Ascending aorta (tissue), 2 donors: ENCODE measurements at regions not wholly inside any gene's neighbourhood (a gene's known extent, or its start where the extent isn't known, plus 50 kb on each side); places are given as distances from the start of the nearest gene placed in this dataset.

ENCODE experiments used
- DNase-seq, 2 donors: peaks; one replicate each; pipeline ENCODE4 v3.0.0-alpha.2; 2019; ENCODE audit warnings: low spot score in 2 of 2
- H3K27ac ChIP-seq, 2 donors: fragments of 200-600 bp; sonication (generic); one replicate each; pipeline ENCODE4 v1.5.1; 2016 to 2017; ENCODE audit warnings: mild to moderate bottlenecking in 1 of 2
- H3K27me3 ChIP-seq: fragments of 200-600 bp; sonication (generic); one replicate; pipeline ENCODE4 v1.5.1; 2017
- H3K36me3 ChIP-seq, 2 donors: fragments of 200-600 bp; sonication (generic); one replicate each; pipeline ENCODE4 v1.5.1; 2016
- H3K4me1 ChIP-seq, 2 donors: fragments of 200-600 bp; sonication (generic); one replicate each; pipeline ENCODE4 v1.5.1; 2016 to 2017; ENCODE audit warnings: mild to moderate bottlenecking in 1 of 2
- H3K4me3 ChIP-seq, 2 donors: fragments of 200-600 bp; sonication (generic); one replicate each; pipeline ENCODE4 v1.5.1; 2016 to 2017; ENCODE audit warnings: mild to moderate bottlenecking in 1 of 2
- H3K9me3 ChIP-seq, 2 donors: fragments of 200-600 bp; sonication (generic); one replicate each; pipeline ENCODE4 v1.5.1; 2016
- intact Hi-C: fragments of 100-400 bp; cut with DNase I; formaldehyde crosslinking; loops from one replicate; pipeline ENCODE4 v1.15.1; 2023
- TF ChIP-seq, protein P1 (sequence below), 3 experiments: fragments of 200-600 bp in 2 of 3; fragments of 450-650 bp in 1 of 3; sonication (generic) in 2 of 3; IDR thresholded peaks; one replicate each; pipeline ENCODE4 v1.5.1; 2016 to 2019; ENCODE audit warnings: antibody characterized with exemption in 3 of 3, mild to moderate bottlenecking in 1 of 3, moderate library complexity in 1 of 3

- Histone ChIP-seq H3K4me3 (no peak overlapping the region), H3K9me3 (no peaks in the 10 kb centered on the region), H3K27me3 (no peaks in the 10 kb centered on the region), H3K36me3 (no peaks in the 10 kb centered on the region), H3K4me1 (no peaks in the 10 kb centered on the region), H3K27ac (no peak overlapping the region)
- DNase-seq = no peak
- intact Hi-C loops = no loop called here
- TF ChIP-seq, protein P1, sequence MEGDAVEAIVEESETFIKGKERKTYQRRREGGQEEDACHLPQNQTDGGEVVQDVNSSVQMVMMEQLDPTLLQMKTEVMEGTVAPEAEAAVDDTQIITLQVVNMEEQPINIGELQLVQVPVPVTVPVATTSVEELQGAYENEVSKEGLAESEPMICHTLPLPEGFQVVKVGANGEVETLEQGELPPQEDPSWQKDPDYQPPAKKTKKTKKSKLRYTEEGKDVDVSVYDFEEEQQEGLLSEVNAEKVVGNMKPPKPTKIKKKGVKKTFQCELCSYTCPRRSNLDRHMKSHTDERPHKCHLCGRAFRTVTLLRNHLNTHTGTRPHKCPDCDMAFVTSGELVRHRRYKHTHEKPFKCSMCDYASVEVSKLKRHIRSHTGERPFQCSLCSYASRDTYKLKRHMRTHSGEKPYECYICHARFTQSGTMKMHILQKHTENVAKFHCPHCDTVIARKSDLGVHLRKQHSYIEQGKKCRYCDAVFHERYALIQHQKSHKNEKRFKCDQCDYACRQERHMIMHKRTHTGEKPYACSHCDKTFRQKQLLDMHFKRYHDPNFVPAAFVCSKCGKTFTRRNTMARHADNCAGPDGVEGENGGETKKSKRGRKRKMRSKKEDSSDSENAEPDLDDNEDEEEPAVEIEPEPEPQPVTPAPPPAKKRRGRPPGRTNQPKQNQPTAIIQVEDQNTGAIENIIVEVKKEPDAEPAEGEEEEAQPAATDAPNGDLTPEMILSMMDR (IDR thresholded peaks at IDR 0.05) = no peak
These were observed 227.4 kb upstream of the MC4R start for GRCh38 chr18:60599995-60600394.

DNA sequence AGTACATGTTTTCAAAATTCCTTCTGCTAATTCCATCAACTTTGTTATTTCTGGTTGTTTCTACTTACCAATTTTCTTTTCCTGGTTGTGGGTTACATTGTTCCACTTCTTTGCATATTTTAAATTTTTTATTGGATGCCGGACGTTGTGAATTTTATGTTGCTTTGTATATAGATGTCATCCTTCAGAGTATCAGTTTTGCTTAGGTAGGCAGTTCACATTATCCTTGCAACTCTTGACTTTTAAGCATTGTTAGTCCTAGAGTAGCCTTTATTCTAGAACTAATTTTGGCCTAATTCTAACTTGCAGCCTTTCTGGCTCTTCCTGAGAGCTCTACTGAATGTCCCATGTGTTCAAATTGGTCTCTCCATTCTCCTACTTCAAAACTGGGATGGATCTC, 228.7 kb upstream of the MC4R start:
- TF ChIP-seq, protein P1 (IDR thresholded peaks at IDR 0.05) = no peak
- H3K9me3 ChIP-seq = no peaks in the 10 kb centered on the region
- intact Hi-C loops = no loop called here
- H3K4me3 ChIP-seq = no peak overlapping the region
- no peaks in the 10 kb centered on the region for H3K27me3 ChIP-seq
- no peak overlapping the region for H3K27ac ChIP-seq
- no peak for DNase-seq
- no peaks in the 10 kb centered on the region for H3K36me3 ChIP-seq
- H3K4me1 ChIP-seq = no peaks in the 10 kb centered on the region

DNA sequence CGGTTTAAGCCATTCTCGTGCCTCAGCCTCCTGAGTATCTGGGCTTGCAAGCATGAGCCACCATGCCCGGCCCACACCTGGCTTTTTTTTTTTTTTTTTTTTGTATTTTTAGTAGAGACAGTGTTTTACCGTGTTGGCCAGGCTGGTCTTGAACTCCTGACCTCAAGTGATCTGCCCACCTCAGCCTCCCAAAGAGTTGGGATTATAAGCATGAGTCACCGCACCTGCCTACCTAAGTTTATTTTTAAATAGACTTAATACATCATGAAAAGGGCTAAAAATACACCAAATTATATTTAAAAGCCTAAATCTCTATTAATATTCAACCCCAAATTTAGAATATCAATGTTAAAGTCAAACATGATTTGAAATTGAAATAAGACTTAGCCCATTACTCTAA, 250.8 kb upstream of the MC4R start:
- H3K36me3 ChIP-seq = no peaks in the 10 kb centered on the region
- H3K27me3 ChIP-seq = no peaks in the 10 kb centered on the region
- H3K4me1 ChIP-seq = no peaks in the 10 kb centered on the region
- H3K9me3 ChIP-seq = no peaks in the 10 kb centered on the region
- H3K4me3 ChIP-seq = no peak overlapping the region
- TF ChIP-seq, protein P1 (IDR thresholded peaks at IDR 0.05) = no peak
- DNase-seq = no peak
- intact Hi-C loops = no loop called here
- H3K27ac ChIP-seq = no peak overlapping the region

DNA sequence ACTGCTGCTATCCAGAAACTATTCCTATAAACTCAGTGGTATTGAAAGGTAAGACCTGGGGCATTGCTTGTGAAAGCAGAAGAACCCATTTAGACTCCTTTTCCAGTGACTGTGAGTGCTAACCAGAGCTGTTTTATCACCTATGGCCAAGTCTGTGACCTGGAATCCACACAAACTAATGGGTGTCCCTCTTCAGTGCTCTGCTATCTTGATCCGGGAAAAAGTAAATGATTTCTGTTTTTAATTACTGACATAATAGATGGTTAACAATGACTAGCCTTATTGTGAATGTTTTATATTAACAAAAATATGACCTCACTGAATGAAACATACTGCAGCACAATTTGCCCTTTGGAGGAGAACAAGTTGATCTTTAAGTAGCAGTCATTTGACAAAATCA, 251.6 kb upstream of the MC4R start:
- intact Hi-C loops = no loop called here
- no peaks in the 10 kb centered on the region for H3K27me3 ChIP-seq
- no peak for DNase-seq
- TF ChIP-seq, protein P1 (IDR thresholded peaks at IDR 0.05) = no peak
- no peaks in the 10 kb centered on the region for H3K36me3 ChIP-seq
- H3K4me1 ChIP-seq = no peaks in the 10 kb centered on the region
- no peaks in the 10 kb centered on the region for H3K9me3 ChIP-seq
- H3K4me3 ChIP-seq = no peak overlapping the region
- no peak overlapping the region for H3K27ac ChIP-seq

DNA sequence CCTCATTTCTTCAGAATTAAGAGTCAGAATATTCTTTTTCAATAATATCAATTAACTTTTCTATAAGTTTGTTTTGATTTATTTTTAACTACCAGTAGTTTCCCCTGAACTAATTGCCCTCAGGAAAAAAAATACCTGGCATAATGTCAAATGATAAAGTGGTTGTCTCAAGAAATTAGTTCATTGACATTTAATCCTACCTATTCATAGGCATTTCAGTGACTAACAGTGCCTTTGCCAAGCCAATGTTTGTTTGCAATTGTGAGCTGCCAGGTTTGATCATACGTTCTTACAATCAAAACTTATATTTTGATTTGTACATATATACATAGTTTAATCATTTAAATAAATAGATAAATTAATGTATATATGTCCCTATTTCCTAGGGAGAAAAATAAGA, 267.3 kb upstream of the MC4R start:
- no peak for DNase-seq
- H3K36me3 ChIP-seq = no peaks in the 10 kb centered on the region
- H3K27me3 ChIP-seq = no peaks in the 10 kb centered on the region
- no peaks in the 10 kb centered on the region for H3K9me3 ChIP-seq
- H3K27ac ChIP-seq = no peak overlapping the region
- TF ChIP-seq, protein P1 (IDR thresholded peaks at IDR 0.05) = no peak
- intact Hi-C loops = no loop called here
- H3K4me3 ChIP-seq = no peak overlapping the region
- no peaks in the 10 kb centered on the region for H3K4me1 ChIP-seq

GRCh38 chr18:60643009-60643408, 270.4 kb upstream of the MC4R start:
- TF ChIP-seq, protein P1 (IDR thresholded peaks at IDR 0.05) = no peak
- no peak for DNase-seq
- no peak overlapping the region for H3K4me3 ChIP-seq
- no peaks in the 10 kb centered on the region for H3K4me1 ChIP-seq
- H3K27me3 ChIP-seq = no peaks in the 10 kb centered on the region
- H3K9me3 ChIP-seq = no peaks in the 10 kb centered on the region
- H3K27ac ChIP-seq = no peak overlapping the region
- no peaks in the 10 kb centered on the region for H3K36me3 ChIP-seq
- intact Hi-C loops = no loop called here
